ENCODE measurements at regions not wholly inside any gene's neighbourhood (a gene's known extent, or its start where the extent isn't known, plus 50 kb on each side); places are given as distances from the start of the nearest gene placed in this dataset.

DNA sequence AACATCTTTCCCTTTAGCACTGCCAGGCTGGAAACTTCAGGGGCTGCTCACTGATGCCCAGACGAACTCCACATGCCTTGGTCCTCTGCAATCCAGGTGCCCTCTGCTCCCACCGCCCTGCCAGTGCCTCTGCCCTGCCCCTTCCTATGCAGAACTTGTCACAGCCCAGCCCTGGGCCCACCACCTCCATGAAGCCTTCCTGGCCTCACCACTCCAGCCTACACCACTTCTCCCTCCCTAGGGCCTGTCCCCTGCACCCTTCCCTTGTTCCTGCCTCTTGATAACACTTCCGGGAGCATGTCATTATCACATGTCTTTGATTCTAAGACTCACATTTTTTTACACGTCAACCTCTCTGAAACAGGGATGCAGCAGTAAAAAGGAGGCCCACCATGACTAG, 627.2 kb downstream of the UQCRFS1 start:
- TF ChIP-seq POLR2A (IDR thresholded peaks at IDR 0.05) = no peak
- TF ChIP-seq, protein P1, sequence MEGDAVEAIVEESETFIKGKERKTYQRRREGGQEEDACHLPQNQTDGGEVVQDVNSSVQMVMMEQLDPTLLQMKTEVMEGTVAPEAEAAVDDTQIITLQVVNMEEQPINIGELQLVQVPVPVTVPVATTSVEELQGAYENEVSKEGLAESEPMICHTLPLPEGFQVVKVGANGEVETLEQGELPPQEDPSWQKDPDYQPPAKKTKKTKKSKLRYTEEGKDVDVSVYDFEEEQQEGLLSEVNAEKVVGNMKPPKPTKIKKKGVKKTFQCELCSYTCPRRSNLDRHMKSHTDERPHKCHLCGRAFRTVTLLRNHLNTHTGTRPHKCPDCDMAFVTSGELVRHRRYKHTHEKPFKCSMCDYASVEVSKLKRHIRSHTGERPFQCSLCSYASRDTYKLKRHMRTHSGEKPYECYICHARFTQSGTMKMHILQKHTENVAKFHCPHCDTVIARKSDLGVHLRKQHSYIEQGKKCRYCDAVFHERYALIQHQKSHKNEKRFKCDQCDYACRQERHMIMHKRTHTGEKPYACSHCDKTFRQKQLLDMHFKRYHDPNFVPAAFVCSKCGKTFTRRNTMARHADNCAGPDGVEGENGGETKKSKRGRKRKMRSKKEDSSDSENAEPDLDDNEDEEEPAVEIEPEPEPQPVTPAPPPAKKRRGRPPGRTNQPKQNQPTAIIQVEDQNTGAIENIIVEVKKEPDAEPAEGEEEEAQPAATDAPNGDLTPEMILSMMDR (IDR thresholded peaks at IDR 0.05) = no peak
